Ishikawa (cell line): ENCODE measurements at regions not wholly inside any gene's neighbourhood (a gene's known extent, or its start where the extent isn't known, plus 50 kb on each side); places are given as distances from the start of the nearest gene placed in this dataset.

ENCODE experiments used
- CEBPB ChIP-seq: IDR thresholded peaks from 2 replicates; pipeline ENCODE4 v1.6.1; 2012
- CREB1 ChIP-seq: IDR thresholded peaks from 2 replicates; pipeline ENCODE4 v1.6.1; 2012; ENCODE audit warnings: low read depth
- EGR1 ChIP-seq: IDR thresholded peaks from 2 replicates; pipeline ENCODE4 v1.6.1; 2012
- EP300 ChIP-seq: IDR thresholded peaks from 2 replicates; pipeline ENCODE4 v1.6.1; 2012; ENCODE audit warnings: borderline replicate concordance
- FOXM1 ChIP-seq: IDR thresholded peaks from 2 replicates; pipeline ENCODE4 v1.6.1; 2012; ENCODE audit warnings: low read depth, borderline replicate concordance
- RAD21 ChIP-seq: IDR thresholded peaks from 2 replicates; pipeline ENCODE4 v1.6.1; 2012; ENCODE audit warnings: low read depth
- TAF1 ChIP-seq: IDR thresholded peaks from 2 replicates; pipeline ENCODE4 v1.6.1; 2012; ENCODE audit warnings: low read depth, mild to moderate bottlenecking
- TCF12 ChIP-seq: IDR thresholded peaks from 2 replicates; pipeline ENCODE4 v1.6.1; 2012; ENCODE audit warnings: low read depth
- TEAD4 ChIP-seq: IDR thresholded peaks from 2 replicates; pipeline ENCODE4 v1.6.1; 2012
- YY1 ChIP-seq: IDR thresholded peaks from 2 replicates; pipeline ENCODE4 v1.6.1; 2012; ENCODE audit warnings: low read depth
- TF ChIP-seq, protein P1 (sequence below): IDR thresholded peaks from 2 replicates; pipeline ENCODE4 v1.6.1; 2012
- TF ChIP-seq, protein P2 (sequence below): IDR thresholded peaks from 2 replicates; pipeline ENCODE4 v1.6.1; 2012; ENCODE audit warnings: low read depth, mild to moderate bottlenecking
- TF ChIP-seq, protein P3 (sequence below): IDR thresholded peaks from 2 replicates; pipeline ENCODE4 v1.6.1; 2012

DNA sequence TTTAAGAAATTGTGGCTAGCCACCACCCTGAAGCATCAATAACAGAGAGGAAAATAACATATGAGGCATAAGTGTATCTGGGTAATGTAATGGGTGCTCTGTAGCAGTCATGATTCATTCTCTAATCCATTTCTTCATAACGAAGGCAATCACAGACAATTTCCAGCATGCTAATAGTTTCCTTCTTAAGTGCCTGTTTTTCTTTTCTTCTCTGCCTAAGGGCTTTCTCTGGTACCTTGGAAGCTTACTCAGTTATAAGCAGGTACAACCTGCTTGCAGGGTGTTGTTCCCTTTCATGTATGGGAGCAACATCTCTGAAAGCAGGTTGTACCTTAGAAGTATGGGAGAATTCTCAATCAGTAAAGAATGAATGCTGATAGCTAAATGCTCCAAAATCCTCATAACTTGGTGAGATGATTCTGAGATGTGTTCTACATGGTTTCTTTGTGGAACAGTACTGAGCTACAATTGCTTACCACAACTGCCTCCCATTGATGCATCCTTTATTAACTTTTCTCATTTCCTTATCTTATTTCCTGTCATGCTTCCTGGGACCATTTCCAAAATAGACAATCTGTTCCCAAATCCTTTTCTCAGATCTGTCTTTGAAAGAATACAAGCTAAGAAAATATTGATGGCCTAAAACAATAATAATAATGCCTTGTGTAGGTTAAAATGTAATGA is 247.6 kb downstream of the PAPSS1 start:
- TF ChIP-seq, protein P1, sequence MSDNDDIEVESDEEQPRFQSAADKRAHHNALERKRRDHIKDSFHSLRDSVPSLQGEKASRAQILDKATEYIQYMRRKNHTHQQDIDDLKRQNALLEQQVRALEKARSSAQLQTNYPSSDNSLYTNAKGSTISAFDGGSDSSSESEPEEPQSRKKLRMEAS = no peak
- TF ChIP-seq RAD21 (no peak), FOXM1 (no peak), CREB1 (no peak), EP300 (no peak), TCF12 (no peak), YY1 (no peak), TAF1 (no peak), CEBPB (no peak), EGR1 (no peak), TEAD4 (no peak)
- TF ChIP-seq, protein P2, sequence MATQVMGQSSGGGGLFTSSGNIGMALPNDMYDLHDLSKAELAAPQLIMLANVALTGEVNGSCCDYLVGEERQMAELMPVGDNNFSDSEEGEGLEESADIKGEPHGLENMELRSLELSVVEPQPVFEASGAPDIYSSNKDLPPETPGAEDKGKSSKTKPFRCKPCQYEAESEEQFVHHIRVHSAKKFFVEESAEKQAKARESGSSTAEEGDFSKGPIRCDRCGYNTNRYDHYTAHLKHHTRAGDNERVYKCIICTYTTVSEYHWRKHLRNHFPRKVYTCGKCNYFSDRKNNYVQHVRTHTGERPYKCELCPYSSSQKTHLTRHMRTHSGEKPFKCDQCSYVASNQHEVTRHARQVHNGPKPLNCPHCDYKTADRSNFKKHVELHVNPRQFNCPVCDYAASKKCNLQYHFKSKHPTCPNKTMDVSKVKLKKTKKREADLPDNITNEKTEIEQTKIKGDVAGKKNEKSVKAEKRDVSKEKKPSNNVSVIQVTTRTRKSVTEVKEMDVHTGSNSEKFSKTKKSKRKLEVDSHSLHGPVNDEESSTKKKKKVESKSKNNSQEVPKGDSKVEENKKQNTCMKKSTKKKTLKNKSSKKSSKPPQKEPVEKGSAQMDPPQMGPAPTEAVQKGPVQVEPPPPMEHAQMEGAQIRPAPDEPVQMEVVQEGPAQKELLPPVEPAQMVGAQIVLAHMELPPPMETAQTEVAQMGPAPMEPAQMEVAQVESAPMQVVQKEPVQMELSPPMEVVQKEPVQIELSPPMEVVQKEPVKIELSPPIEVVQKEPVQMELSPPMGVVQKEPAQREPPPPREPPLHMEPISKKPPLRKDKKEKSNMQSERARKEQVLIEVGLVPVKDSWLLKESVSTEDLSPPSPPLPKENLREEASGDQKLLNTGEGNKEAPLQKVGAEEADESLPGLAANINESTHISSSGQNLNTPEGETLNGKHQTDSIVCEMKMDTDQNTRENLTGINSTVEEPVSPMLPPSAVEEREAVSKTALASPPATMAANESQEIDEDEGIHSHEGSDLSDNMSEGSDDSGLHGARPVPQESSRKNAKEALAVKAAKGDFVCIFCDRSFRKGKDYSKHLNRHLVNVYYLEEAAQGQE = no peak
- TF ChIP-seq, protein P3, sequence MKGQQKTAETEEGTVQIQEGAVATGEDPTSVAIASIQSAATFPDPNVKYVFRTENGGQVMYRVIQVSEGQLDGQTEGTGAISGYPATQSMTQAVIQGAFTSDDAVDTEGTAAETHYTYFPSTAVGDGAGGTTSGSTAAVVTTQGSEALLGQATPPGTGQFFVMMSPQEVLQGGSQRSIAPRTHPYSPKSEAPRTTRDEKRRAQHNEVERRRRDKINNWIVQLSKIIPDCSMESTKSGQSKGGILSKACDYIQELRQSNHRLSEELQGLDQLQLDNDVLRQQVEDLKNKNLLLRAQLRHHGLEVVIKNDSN = no peak
